K562 (cell line): ENCODE measurements at regions not wholly inside any gene's neighbourhood (a gene's known extent, or its start where the extent isn't known, plus 50 kb on each side); places are given as distances from the start of the nearest gene placed in this dataset.

Experiments used
- ATAC-seq: fragments of 200-7000 bp; cut with Tn5 transposase; 3 replicates; pipeline ENCODE4 v1.9.1; 2020; ENCODE audit warnings: moderate library complexity
- BruUV-seq: library from RNA; stranded (reverse); fragments of 400-500 nt; replicated peaks from 2 replicates; lab custom pipeline; 2021; lab: Mats Ljungman, UMichigan
- CTCF ChIA-PET: fragments of 300-600 bp; formaldehyde crosslinking; extraction: SDS; loops from one replicate; lab custom pipeline; 2021; ENCODE audit warnings: low intra/inter-chr PET ratio; lab: Yijun Ruan, JAX
- POLR2A ChIA-PET: fragments of 300-600, 350-650 bp; sonication (Branson Sonifier 250); formaldehyde crosslinking; extraction: SDS; loops from one replicate; lab custom pipeline; 2021; ENCODE audit warnings: antibody characterized with exemption, inconsistent platforms; lab: Yijun Ruan, JAX
- DNase-seq, 4 experiments: peaks; one replicate each; pipeline versions ENCODE4 v3.0.0 to v3.0.0-alpha.2; 2011 to 2018; ENCODE audit warnings: low spot score in 3 of 4, mixed read lengths in 3 of 4; ENCODE audit errors: extremely low read depth in 1 of 4
- FAIRE-seq: peaks from 2 replicates; lab custom pipeline; 2011; peaks lifted over from hg19 to GRCh38; lab: Jason Lieb, UNC
- H2AFZ ChIP-seq: 2 replicates; pipeline ENCODE4 v1.6.0; 2011; ENCODE audit warnings: low read depth, low read length, control low read depth, inconsistent platforms
- H3K27ac ChIP-seq: fragments of 200-600 bp; 3 replicates; pipeline ENCODE4 v1.8.0; 2011; ENCODE audit warnings: low read depth, mild to moderate bottlenecking, control low read depth, inconsistent platforms, low read length, moderate library complexity, mixed read lengths; ENCODE audit errors: extremely low read depth
- H3K27me3 ChIP-seq, 2 experiments: fragments of 300-600 bp in 1 of 2; 2 replicates in 1 of 2; 3 replicates in 1 of 2; pipeline versions ENCODE4 v1.6.0 to v1.8.0; 2011; ENCODE audit warnings: inconsistent platforms in 2 of 2, low read length in 2 of 2, mild to moderate bottlenecking in 1 of 2, mixed read lengths in 1 of 2, moderate library complexity in 1 of 2; ENCODE audit not compliant: control insufficient read depth in 2 of 2, insufficient read depth in 2 of 2
- H3K36me3 ChIP-seq: fragments of 300-600 bp; 3 replicates; pipeline ENCODE4 v1.8.0; 2011; ENCODE audit warnings: mild to moderate bottlenecking, low read length, inconsistent platforms; ENCODE audit not compliant: control insufficient read depth, insufficient read depth
- H3K4me1 ChIP-seq, 2 experiments: fragments of 200-600 bp in 1 of 2; replicated peaks in 1 of 2; 2 replicates in 1 of 2; 3 replicates in 1 of 2; pipeline versions ENCODE4 v1.5.1 to v1.8.0; 2011; ENCODE audit warnings: inconsistent platforms in 2 of 2, low read length in 2 of 2, mild to moderate bottlenecking in 1 of 2, mixed read lengths in 1 of 2, moderate library complexity in 1 of 2; ENCODE audit not compliant: control insufficient read depth in 2 of 2, insufficient read depth in 2 of 2
- H3K4me2 ChIP-seq: 2 replicates; pipeline ENCODE4 v1.6.1; 2011; ENCODE audit warnings: low read length, control low read depth, inconsistent platforms, mixed read lengths; ENCODE audit not compliant: insufficient read depth
- H3K4me3 ChIP-seq: fragments of 200-600 bp; sonication (generic), shearing (Covaris generic); 2 replicates; pipeline ENCODE4 v1.5.1; 2016; ENCODE audit warnings: control low read depth, inconsistent platforms
- H3K79me2 ChIP-seq: fragments of 200-600 bp; 3 replicates; pipeline ENCODE4 v1.8.0; 2011; ENCODE audit warnings: low read length, inconsistent platforms; ENCODE audit not compliant: control insufficient read depth, insufficient read depth
- H3K9ac ChIP-seq, 2 experiments: 2 replicates each; pipeline versions ENCODE4 v1.6.0 to v1.6.1; 2011; ENCODE audit warnings: low read depth in 2 of 2, low read length in 2 of 2, control low read depth in 1 of 2, inconsistent platforms in 1 of 2, mild to moderate bottlenecking in 1 of 2, mixed read lengths in 1 of 2; ENCODE audit not compliant: insufficient read depth in 1 of 2
- H3K9me1 ChIP-seq: one replicate; pipeline ENCODE4 v1.6.0; 2011; ENCODE audit warnings: inconsistent platforms, mild to moderate bottlenecking, low read length, moderate library complexity; ENCODE audit not compliant: control insufficient read depth, insufficient read depth
- H3K9me3 ChIP-seq: replicated peaks from 2 replicates; pipeline ENCODE4 v1.5.1; 2011; ENCODE audit warnings: low read depth, low read length, inconsistent platforms; ENCODE audit not compliant: control insufficient read depth, insufficient read depth
- H4K20me1 ChIP-seq: replicated peaks from 2 replicates; pipeline ENCODE4 v1.6.1; 2011; ENCODE audit warnings: low read length, inconsistent platforms, mixed read lengths; ENCODE audit not compliant: control insufficient read depth, insufficient read depth
- CEBPZ ChIP-seq: fragments of 150-350 bp; IDR thresholded peaks from 2 replicates; pipeline ENCODE4 v1.6.1; 2014; ENCODE audit warnings: low read depth, mild to moderate bottlenecking, low read length, borderline replicate concordance
- DNMT1 ChIP-seq: fragments of 450-650 bp; IDR thresholded peaks from 2 replicates; pipeline ENCODE4 v1.6.1; 2016; ENCODE audit warnings: antibody characterized with exemption, mild to moderate bottlenecking
- JUNB ChIP-seq: fragments of 450-650 bp; formaldehyde crosslinking; conservative IDR thresholded peaks from 2 replicates; pipeline ENCODE4 v1.4.0; 2020; ENCODE audit warnings: mild to moderate bottlenecking
- NCOR1 ChIP-seq: fragments of 450-650 bp; IDR thresholded peaks from 2 replicates; pipeline ENCODE4 v1.6.1; 2016; ENCODE audit warnings: mild to moderate bottlenecking, moderate library complexity
- PURB ChIP-seq: sonication (generic); formaldehyde crosslinking; IDR thresholded peaks from 2 replicates; pipeline ENCODE4 v1.9.0; 2021; ENCODE audit warnings: low read depth, mild to moderate bottlenecking, missing genetic modification reagents
- SMARCA5 ChIP-seq: fragments of 450-650 bp; IDR thresholded peaks from 2 replicates; pipeline ENCODE4 v1.6.1; 2016
- ZNF133 ChIP-seq: fragments of 250-450 bp; sonication (Bioruptor Pico); IDR thresholded peaks from 2 replicates; pipeline ENCODE4 v1.4.0; 2020; ENCODE audit warnings: mild to moderate bottlenecking
- WGBS: fragments of 100-300 bp; shearing (Covaris generic); methylation state at CpG from one replicate; pipeline ENCODE4 v1.1.6; 2016; ENCODE audit warnings: low coverage, mixed read lengths; ENCODE audit not compliant: insufficient coverage; ENCODE audit errors: missing lambda C conversion rate; 5-methylcytosine and 5-hydroxymethylcytosine counted together
- in situ Hi-C: fragments of 300-500 bp; cut with MboI; formaldehyde crosslinking; loops from 4 replicates; pipeline ENCODE4 v1.15.0; 2018; ENCODE audit warnings: inconsistent platforms, mixed read lengths
- intact Hi-C: fragments of 100-400 bp; cut with micrococcal nuclease; formaldehyde crosslinking; loops from 2 replicates; pipeline ENCODE4 v1.14.2; 2022
- TF ChIP-seq, protein P1 (sequence below): fragments of 450-650 bp; formaldehyde crosslinking; IDR thresholded peaks from 2 replicates; pipeline ENCODE4 v1.4.0; 2020; ENCODE audit warnings: mild to moderate bottlenecking
- TF ChIP-seq, protein P2 (sequence below): fragments of 450-650 bp; formaldehyde crosslinking; IDR thresholded peaks from 2 replicates; pipeline ENCODE4 v1.4.0; 2022; ENCODE audit warnings: mild to moderate bottlenecking, moderate library complexity

- Histone ChIP-seq H3K79me2 (no peaks in the 10 kb centered on the region), H3K9me3 (no peaks in the 10 kb centered on the region), H3K4me2 (no peak overlapping the region), H3K36me3 (no peaks in the 10 kb centered on the region), H3K9ac (no peak overlapping the region), H4K20me1 (no peaks in the 10 kb centered on the region), H3K27ac (no peak overlapping the region), H3K4me3 (no peak overlapping the region), H2AFZ (no peak overlapping the region), H3K9me1 (no peaks in the 10 kb centered on the region), H3K4me1 (no peaks in the 10 kb centered on the region), H3K27me3 (no peaks in the 10 kb centered on the region)
- DNase-seq, result no peak
- in situ Hi-C loops, result no loop called here
- 42% methylated on average over 1 of the region's 1 CpG for WGBS
- POLR2A ChIA-PET, result no interaction called here
- FAIRE-seq, result no peak
- intact Hi-C loops, result no loop called here
- ATAC-seq, result no peak
- TF ChIP-seq JUNB (no peak), ZNF133 (CRISPR knock-in tag) (no peak), CEBPZ (no peak), DNMT1 (no peak), NCOR1 (no peak), SMARCA5 (no peak), PURB (CRISPR knock-in tag) (no peak)
- TF ChIP-seq, protein P1, sequence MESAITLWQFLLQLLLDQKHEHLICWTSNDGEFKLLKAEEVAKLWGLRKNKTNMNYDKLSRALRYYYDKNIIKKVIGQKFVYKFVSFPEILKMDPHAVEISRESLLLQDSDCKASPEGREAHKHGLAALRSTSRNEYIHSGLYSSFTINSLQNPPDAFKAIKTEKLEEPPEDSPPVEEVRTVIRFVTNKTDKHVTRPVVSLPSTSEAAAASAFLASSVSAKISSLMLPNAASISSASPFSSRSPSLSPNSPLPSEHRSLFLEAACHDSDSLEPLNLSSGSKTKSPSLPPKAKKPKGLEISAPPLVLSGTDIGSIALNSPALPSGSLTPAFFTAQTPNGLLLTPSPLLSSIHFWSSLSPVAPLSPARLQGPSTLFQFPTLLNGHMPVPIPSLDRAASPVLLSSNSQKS (CRISPR knock-in tag), result no peak
- TF ChIP-seq, protein P2, sequence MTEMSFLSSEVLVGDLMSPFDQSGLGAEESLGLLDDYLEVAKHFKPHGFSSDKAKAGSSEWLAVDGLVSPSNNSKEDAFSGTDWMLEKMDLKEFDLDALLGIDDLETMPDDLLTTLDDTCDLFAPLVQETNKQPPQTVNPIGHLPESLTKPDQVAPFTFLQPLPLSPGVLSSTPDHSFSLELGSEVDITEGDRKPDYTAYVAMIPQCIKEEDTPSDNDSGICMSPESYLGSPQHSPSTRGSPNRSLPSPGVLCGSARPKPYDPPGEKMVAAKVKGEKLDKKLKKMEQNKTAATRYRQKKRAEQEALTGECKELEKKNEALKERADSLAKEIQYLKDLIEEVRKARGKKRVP (CRISPR knock-in tag), result no peak
- BruUV-seq, result no TSS peak
- CTCF ChIA-PET, result no interaction called here
Observed at GRCh38 chr5:88984040-88984439, 101.1 kb upstream of the MEF2C start.
